GM19452 (cell line): ENCODE measurements at regions not wholly inside any gene's neighbourhood (a gene's known extent, or its start where the extent isn't known, plus 50 kb on each side); places are given as distances from the start of the nearest gene placed in this dataset.
"Not testable (repeated sequence)": the region's sequence is repeated elsewhere in the genome, so short reads cannot be mapped to it uniquely, and the experiment has no call there.

ENCODE experiments used
- ATAC-seq: cut with Tn5 transposase; IDR thresholded peaks from one replicate; pipeline ENCODE4 v1.9.1; 2021; ENCODE audit not compliant: unreplicated experiment

GRCh38 chr9:72471096-72471495 lies 50.3 kb upstream of the TMC1 start:
- ATAC-seq = no peak

GRCh38 chr9:72467766-72468738 lies 53.4 kb upstream of the TMC1 start:
- no peak for ATAC-seq

GRCh38 chr9:72465593-72465984 lies 55.8 kb upstream of the TMC1 start:
- no peak for ATAC-seq

- ATAC-seq = peak; percentile 55
Measured at GRCh38 chr9:72464857-72465592, 56.4 kb upstream of the TMC1 start.

GRCh38 chr9:72462340-72462739 lies 59.1 kb upstream of the TMC1 start:
- ATAC-seq = no peak

GRCh38 chr9:72460342-72461312 lies 60.8 kb upstream of the TMC1 start:
- ATAC-seq = no peak

- no peak for ATAC-seq
Measured at GRCh38 chr9:72459308-72459707, 62.1 kb upstream of the TMC1 start.

GRCh38 chr9:72458153-72458552 lies 63.3 kb upstream of the TMC1 start:
- ATAC-seq = no peak

GRCh38 chr9:72457366-72457765 lies 64.0 kb upstream of the TMC1 start:
- no peak for ATAC-seq

- ATAC-seq = no peak
Measured at GRCh38 chr9:72454871-72455491, 66.4 kb upstream of the TMC1 start.

GRCh38 chr9:72453797-72454196 lies 67.6 kb upstream of the TMC1 start:
- ATAC-seq = no peak

GRCh38 chr9:72446241-72446640 lies 75.2 kb upstream of the TMC1 start:
- not testable (repeated sequence) for ATAC-seq

GRCh38 chr9:72445306-72445995 lies 76.0 kb upstream of the TMC1 start:
- ATAC-seq = no peak

- no peak for ATAC-seq
Measured at GRCh38 chr9:72444435-72444834, 77.0 kb upstream of the TMC1 start.

- ATAC-seq = peak; percentile 87
Measured at GRCh38 chr9:72443855-72444254, 77.6 kb upstream of the TMC1 start.

GRCh38 chr9:72441848-72442607 lies 77.0 kb upstream of the ZFAND5 start:
- no peak for ATAC-seq

GRCh38 chr9:72440992-72441847 lies 76.2 kb upstream of the ZFAND5 start:
- no peak for ATAC-seq

GRCh38 chr9:72440378-72440777 lies 75.4 kb upstream of the ZFAND5 start:
- ATAC-seq = no peak
